ENCODE measurements at regions not wholly inside any gene's neighbourhood (a gene's known extent, or its start where the extent isn't known, plus 50 kb on each side); places are given as distances from the start of the nearest gene placed in this dataset.

DNA sequence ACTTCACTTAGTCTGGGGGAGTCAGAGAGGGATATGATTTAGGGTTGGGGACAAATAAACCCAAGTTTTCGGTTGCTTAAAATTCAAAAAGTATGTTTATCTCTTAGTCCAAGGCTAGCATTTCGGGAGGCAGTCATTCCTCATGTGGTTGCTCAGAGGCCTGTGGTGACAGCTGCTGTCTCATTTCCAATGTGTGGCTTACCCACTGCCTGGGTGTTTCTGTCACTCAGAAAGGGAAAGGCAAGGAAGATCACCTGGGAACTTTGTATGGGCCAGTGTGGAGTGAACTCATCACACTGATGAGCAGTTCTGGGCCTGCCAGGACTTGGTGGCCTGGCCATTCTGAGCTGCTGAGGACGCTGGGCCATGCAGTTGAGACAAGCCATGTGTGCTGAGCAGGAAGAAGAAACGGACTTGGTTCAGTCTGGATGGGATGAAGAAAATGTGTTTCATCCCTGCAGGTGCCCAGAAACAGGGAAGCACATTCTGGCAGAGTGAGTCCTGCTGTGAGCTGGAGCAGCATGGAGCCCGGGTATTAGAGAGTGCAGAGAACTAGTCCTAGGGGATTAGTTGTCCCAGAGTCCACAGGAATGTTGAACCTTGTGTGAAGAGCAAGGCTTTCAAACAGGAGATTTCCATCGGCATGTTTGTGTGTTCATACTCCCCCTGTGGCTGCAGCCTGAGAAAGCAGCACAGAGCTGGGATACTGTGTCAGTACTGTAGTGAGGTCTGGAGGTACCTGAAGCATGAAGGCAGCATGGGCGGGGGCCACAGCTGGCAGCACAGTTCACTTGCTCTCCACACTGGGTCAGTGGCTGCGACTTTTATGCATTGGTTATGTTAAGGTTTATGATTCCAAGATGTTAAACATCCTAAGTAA lies 211.1 kb upstream of the IGFBP3 start:
- H3K27ac ChIP-seq = no peak overlapping the region
- no peaks in the 10 kb centered on the region for H3K36me3 ChIP-seq (ENCODE audit: insufficient read depth)

DNA sequence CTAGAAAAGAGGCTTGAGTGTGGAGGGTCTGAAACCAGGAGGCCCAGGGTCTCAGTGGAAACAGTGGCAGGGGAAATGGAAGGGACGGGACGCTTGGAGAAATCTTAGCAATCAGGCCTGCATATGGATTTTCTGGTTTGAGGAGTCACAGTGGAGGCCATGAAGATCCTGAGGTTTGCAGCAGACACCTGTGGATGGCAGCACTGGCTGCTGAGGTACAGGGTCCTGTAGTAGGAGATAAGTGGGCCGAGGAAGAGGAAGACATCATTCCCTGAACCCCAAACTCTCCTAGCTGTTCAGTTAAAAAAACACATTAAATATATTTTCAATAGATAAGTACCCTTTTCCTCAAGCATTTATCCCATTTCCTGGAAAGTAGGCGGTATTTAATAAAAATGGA lies 208.8 kb upstream of the IGFBP3 start:
- Histone ChIP-seq H3K27ac (no peak overlapping the region), H3K4me1 (ENCODE audit: low read depth, poor library complexity, severe bottlenecking) (no peaks in the 10 kb centered on the region), H3K79me2 (ENCODE audit: insufficient read depth, low read depth) (no peaks in the 10 kb centered on the region), H3K4me2 (no peak overlapping the region), H4K20me1 (ENCODE audit: insufficient read depth) (no peaks in the 10 kb centered on the region), H3K27me3 (ENCODE audit: insufficient read depth, low read depth) (no peaks in the 10 kb centered on the region), H3K4me3 (IDR thresholded peaks at IDR 0.05; ENCODE audit: insufficient read depth, low read depth, low read length) (no peak overlapping the region), H2AFZ (ENCODE audit: low read depth) (no peak overlapping the region), H3K36me3 (ENCODE audit: insufficient read depth) (no peaks in the 10 kb centered on the region), H3K9ac (no peak overlapping the region)
- no peak for TF ChIP-seq CTCF (conservative IDR thresholded peaks at IDR 0.05; ENCODE audit: low read depth, low read length)

More for the DNA sequence above, 211.1 kb upstream of the IGFBP3 start:
- Histone ChIP-seq H3K9ac (no peak overlapping the region), H3K4me1 (ENCODE audit: low read depth, poor library complexity, severe bottlenecking) (no peaks in the 10 kb centered on the region), H4K20me1 (ENCODE audit: insufficient read depth) (no peaks in the 10 kb centered on the region), H3K4me3 (IDR thresholded peaks at IDR 0.05; ENCODE audit: insufficient read depth, low read depth, low read length) (no peak overlapping the region), H3K27me3 (ENCODE audit: insufficient read depth, low read depth) (no peaks in the 10 kb centered on the region), H2AFZ (ENCODE audit: low read depth) (no peak overlapping the region), H3K4me2 (no peak overlapping the region), H3K79me2 (ENCODE audit: insufficient read depth, low read depth) (no peaks in the 10 kb centered on the region)
- no peak for TF ChIP-seq CTCF (conservative IDR thresholded peaks at IDR 0.05; ENCODE audit: low read depth, low read length)

GRCh38 chr7:46127814-46128213 lies 206.7 kb upstream of the IGFBP3 start:
- H3K27ac ChIP-seq = no peak overlapping the region
- H3K79me2 ChIP-seq (ENCODE audit: insufficient read depth, low read depth) = no peaks in the 10 kb centered on the region
- H3K4me3 ChIP-seq (IDR thresholded peaks at IDR 0.05; ENCODE audit: insufficient read depth, low read depth, low read length) = no peak overlapping the region
- H2AFZ ChIP-seq (ENCODE audit: low read depth) = no peak overlapping the region
- H3K4me1 ChIP-seq (ENCODE audit: low read depth, poor library complexity, severe bottlenecking) = no peaks in the 10 kb centered on the region
- H3K36me3 ChIP-seq (ENCODE audit: insufficient read depth) = no peaks in the 10 kb centered on the region
- no peak overlapping the region for H3K9ac ChIP-seq
- no peak overlapping the region for H3K4me2 ChIP-seq
- H3K27me3 ChIP-seq (ENCODE audit: insufficient read depth, low read depth) = no peaks in the 10 kb centered on the region
- no peaks in the 10 kb centered on the region for H4K20me1 ChIP-seq (ENCODE audit: insufficient read depth)
- TF ChIP-seq CTCF (conservative IDR thresholded peaks at IDR 0.05; ENCODE audit: low read depth, low read length) = no peak

DNA sequence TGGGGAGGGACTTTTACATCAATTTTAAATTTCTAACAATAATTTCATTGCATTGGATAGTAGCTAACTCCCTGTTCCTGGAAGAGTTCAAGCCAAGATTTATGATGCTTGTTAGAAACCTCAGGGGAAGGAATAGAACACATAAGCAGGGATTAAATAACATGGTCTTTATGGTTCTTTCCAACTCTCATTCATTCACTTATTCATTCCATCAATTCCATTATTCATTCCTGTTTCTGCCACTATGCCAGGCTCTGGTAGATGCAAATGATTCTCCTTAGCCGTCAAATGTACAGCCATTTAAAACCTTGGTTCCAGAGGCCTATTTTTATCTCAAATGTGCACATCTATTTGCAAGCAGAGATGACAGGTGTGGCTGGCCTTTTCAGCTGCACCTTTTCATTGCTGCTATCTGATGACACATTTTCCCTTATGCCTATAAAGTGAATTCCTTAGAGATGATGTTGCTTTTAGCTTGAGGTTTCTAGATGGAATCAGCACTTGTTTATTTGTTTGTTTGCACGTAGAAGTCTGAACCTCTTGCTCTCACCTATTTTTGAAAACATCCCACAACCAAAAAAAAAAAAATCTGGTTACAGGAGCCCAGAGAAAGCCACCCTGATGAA lies 205.7 kb upstream of the IGFBP3 start:
- no peak overlapping the region for H2AFZ ChIP-seq (ENCODE audit: low read depth)
- TF ChIP-seq CTCF (conservative IDR thresholded peaks at IDR 0.05; ENCODE audit: low read depth, low read length) = no peak
- H3K4me1 ChIP-seq (ENCODE audit: low read depth, poor library complexity, severe bottlenecking) = no peaks in the 10 kb centered on the region
- no peak overlapping the region for H3K9ac ChIP-seq
- no peaks in the 10 kb centered on the region for H3K79me2 ChIP-seq (ENCODE audit: insufficient read depth, low read depth)
- no peak overlapping the region for H3K4me2 ChIP-seq
- no peak overlapping the region for H3K4me3 ChIP-seq (IDR thresholded peaks at IDR 0.05; ENCODE audit: insufficient read depth, low read depth, low read length)
- H3K27ac ChIP-seq = no peak overlapping the region
- H3K27me3 ChIP-seq (ENCODE audit: insufficient read depth, low read depth) = no peaks in the 10 kb centered on the region
- no peaks in the 10 kb centered on the region for H4K20me1 ChIP-seq (ENCODE audit: insufficient read depth)
- H3K36me3 ChIP-seq (ENCODE audit: insufficient read depth) = no peaks in the 10 kb centered on the region
